Osteoblast (primary cell): ENCODE measurements at regions not wholly inside any gene's neighbourhood (a gene's known extent, or its start where the extent isn't known, plus 50 kb on each side); places are given as distances from the start of the nearest gene placed in this dataset.
"Not testable (repeated sequence)": the region's sequence is repeated elsewhere in the genome, so short reads cannot be mapped to it uniquely, and the experiment has no call there.

Experiments used
- DNase-seq: peaks from one replicate; pipeline ENCODE4 v3.0.0; 2011; ENCODE audit warnings: low spot score, mixed read lengths; ENCODE audit not compliant: insufficient read length; ENCODE audit errors: missing footprints
- H2AFZ ChIP-seq: 2 replicates; pipeline ENCODE4 v1.6.0; 2011; ENCODE audit warnings: mild to moderate bottlenecking, low read length
- H3K27ac ChIP-seq: 2 replicates; pipeline ENCODE4 v1.5.1; 2011; ENCODE audit warnings: mild to moderate bottlenecking, low read depth, low read length, moderate library complexity
- H3K27me3 ChIP-seq: 2 replicates; pipeline ENCODE4 v1.6.0; 2012; ENCODE audit warnings: mild to moderate bottlenecking, control low read depth, inconsistent platforms, low read length, moderate library complexity; ENCODE audit not compliant: insufficient read depth
- H3K36me3 ChIP-seq: 2 replicates; pipeline ENCODE4 v1.5.1; 2011; ENCODE audit warnings: mild to moderate bottlenecking, low read length, control low read depth, moderate library complexity; ENCODE audit not compliant: insufficient read depth
- H3K4me1 ChIP-seq: 2 replicates; pipeline ENCODE4 v1.5.1; 2011; ENCODE audit warnings: mild to moderate bottlenecking, low read length, control low read depth, moderate library complexity; ENCODE audit not compliant: insufficient read depth
- H3K4me2 ChIP-seq: 2 replicates; pipeline ENCODE4 v1.6.0; 2011; ENCODE audit warnings: mild to moderate bottlenecking, low read length; ENCODE audit not compliant: insufficient read depth
- H3K4me3 ChIP-seq: fragments of 200-600 bp; sonication (generic); 3 replicates; pipeline ENCODE4 v1.5.1; 2012; ENCODE audit warnings: mild to moderate bottlenecking, low read length, inconsistent platforms; ENCODE audit not compliant: insufficient read depth
- H3K79me2 ChIP-seq: 2 replicates; pipeline ENCODE4 v1.6.0; 2012; ENCODE audit warnings: mild to moderate bottlenecking, low read length, control low read depth, inconsistent platforms; ENCODE audit not compliant: insufficient read depth
- H3K9me3 ChIP-seq: 2 replicates; pipeline ENCODE4 v1.5.1; 2011; ENCODE audit warnings: low read depth, low read length, control low read depth
- H4K20me1 ChIP-seq: 2 replicates; pipeline ENCODE4 v1.6.0; 2012; ENCODE audit warnings: mild to moderate bottlenecking, low read length, control low read depth; ENCODE audit not compliant: insufficient read depth
- CTCF ChIP-seq: IDR thresholded peaks from 2 replicates; pipeline ENCODE4 v1.5.1; 2011; ENCODE audit warnings: mild to moderate bottlenecking, low read depth, low read length, moderate library complexity; ENCODE audit errors: extremely low read depth

GRCh38 chr12:105595440-105595839, 264.9 kb downstream of the C12orf75 start:
- Histone ChIP-seq H3K79me2 (no peaks in the 10 kb centered on the region), H3K27me3 (no peaks in the 10 kb centered on the region), H3K4me3 (no peak overlapping the region), H3K4me1 (no peaks in the 10 kb centered on the region), H3K9me3 (no peaks in the 10 kb centered on the region), H3K4me2 (no peak overlapping the region), H3K36me3 (no peaks in the 10 kb centered on the region), H4K20me1 (no peaks in the 10 kb centered on the region), H3K27ac (no peak overlapping the region), H2AFZ (no peak overlapping the region)
- no peak for DNase-seq
- TF ChIP-seq CTCF, result no peak

DNA sequence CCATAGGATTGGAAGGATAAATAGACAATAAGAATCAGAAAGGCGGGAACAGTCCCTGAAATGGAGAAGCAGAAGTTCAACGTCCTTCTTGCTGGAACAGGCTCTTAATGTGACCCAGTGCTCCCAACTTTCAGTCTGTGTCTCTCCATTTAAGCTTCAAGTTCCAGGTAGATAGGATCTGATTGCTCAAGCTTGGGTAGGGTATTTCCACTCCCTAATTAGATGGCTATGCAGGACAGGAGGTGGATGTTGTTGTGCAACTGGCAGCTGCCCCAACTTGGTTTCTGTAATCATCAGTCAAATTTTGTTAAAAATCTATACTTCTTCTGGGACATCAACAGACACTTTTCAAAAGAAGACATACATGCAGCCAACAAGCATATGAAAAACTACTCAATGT, 266.2 kb downstream of the C12orf75 start:
- DNase-seq, result no peak
- Histone ChIP-seq H3K4me1 (no peaks in the 10 kb centered on the region), H4K20me1 (no peaks in the 10 kb centered on the region), H3K4me2 (no peak overlapping the region), H3K27ac (no peak overlapping the region), H3K4me3 (no peak overlapping the region), H2AFZ (no peak overlapping the region), H3K36me3 (no peaks in the 10 kb centered on the region), H3K79me2 (no peaks in the 10 kb centered on the region), H3K27me3 (no peaks in the 10 kb centered on the region), H3K9me3 (no peaks in the 10 kb centered on the region)
- no peak for TF ChIP-seq CTCF

- no peak for TF ChIP-seq CTCF
- no peaks in the 10 kb centered on the region for H3K9me3 ChIP-seq
- no peak overlapping the region for H3K27ac ChIP-seq
- H3K36me3 ChIP-seq, result no peaks in the 10 kb centered on the region
- DNase-seq, result no peak
- no peak overlapping the region for H3K4me2 ChIP-seq
- no peaks in the 10 kb centered on the region for H3K27me3 ChIP-seq
- no peak overlapping the region for H3K4me3 ChIP-seq
- H4K20me1 ChIP-seq, result no peaks in the 10 kb centered on the region
- H3K79me2 ChIP-seq, result no peaks in the 10 kb centered on the region
- no peak overlapping the region for H2AFZ ChIP-seq
- H3K4me1 ChIP-seq, result no peaks in the 10 kb centered on the region
These were observed 267.5 kb downstream of the C12orf75 start for GRCh38 chr12:105598031-105598430.

GRCh38 chr12:105600911-105601545, 270.5 kb downstream of the C12orf75 start:
- Histone ChIP-seq H3K4me3 (no peak overlapping the region), H3K4me2 (no peak overlapping the region)

DNA sequence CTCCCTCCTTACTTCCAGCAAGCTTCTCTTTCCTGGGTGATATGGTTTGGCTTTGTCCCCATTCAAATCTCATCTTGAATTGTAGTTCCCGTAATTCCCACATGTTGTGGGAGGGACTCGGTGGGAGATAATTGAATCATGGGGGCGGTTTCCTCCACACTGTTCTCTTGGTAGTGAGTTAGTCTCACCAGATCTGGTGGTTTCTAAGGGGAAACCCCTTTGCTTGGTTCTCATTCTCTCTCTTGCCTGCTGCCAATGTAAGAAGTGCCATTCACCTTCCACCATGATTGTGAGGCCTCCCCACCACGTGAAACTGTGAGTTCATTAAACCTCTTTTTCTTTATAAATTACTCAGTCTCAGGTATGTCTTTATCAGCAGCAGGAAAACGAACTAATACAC, 271.8 kb downstream of the C12orf75 start:
- DNase-seq, H3K36me3 ChIP-seq, H3K9me3 ChIP-seq, H3K79me2 ChIP-seq, H3K4me2 ChIP-seq, H3K27me3 ChIP-seq, H3K4me3 ChIP-seq, H3K27ac ChIP-seq, H3K4me1 ChIP-seq, H4K20me1 ChIP-seq, H2AFZ ChIP-seq: not testable (repeated sequence)

More at GRCh38 chr12:105600911-105601545, 270.5 kb downstream of the C12orf75 start:
- no peak for DNase-seq
- no peaks in the 10 kb centered on the region for H3K4me1 ChIP-seq
- no peaks in the 10 kb centered on the region for H3K36me3 ChIP-seq
- H3K79me2 ChIP-seq, result no peaks in the 10 kb centered on the region
- H2AFZ ChIP-seq, result no peak overlapping the region
- H3K27me3 ChIP-seq, result no peaks in the 10 kb centered on the region
- no peak overlapping the region for H3K27ac ChIP-seq
- TF ChIP-seq CTCF, result no peak
- H3K9me3 ChIP-seq, result no peaks in the 10 kb centered on the region
- H4K20me1 ChIP-seq, result no peaks in the 10 kb centered on the region

DNA sequence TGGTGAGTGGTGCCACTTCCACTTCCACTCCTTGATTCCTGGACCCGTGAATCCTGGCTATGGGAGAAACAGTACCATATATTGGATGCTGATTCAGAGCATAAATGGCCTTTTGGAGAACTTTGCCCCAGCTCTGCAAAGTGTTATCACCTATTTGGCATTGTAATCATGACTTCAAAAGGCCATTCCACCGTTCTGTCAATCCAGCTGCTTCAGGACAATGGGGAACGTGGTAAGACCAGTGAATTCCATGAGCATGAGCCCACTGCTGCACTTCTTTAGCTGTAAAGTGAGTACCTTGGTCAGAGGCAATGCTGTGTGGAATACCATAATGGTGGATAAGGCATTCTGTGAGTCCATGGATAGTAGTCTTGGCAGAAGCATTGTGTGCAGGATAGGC, 273.8 kb downstream of the C12orf75 start:
- H3K27me3 ChIP-seq, DNase-seq, H4K20me1 ChIP-seq, H3K79me2 ChIP-seq, H2AFZ ChIP-seq, H3K4me2 ChIP-seq, H3K9me3 ChIP-seq, H3K4me1 ChIP-seq, H3K4me3 ChIP-seq, H3K36me3 ChIP-seq, H3K27ac ChIP-seq: not testable (repeated sequence)
